ENCODE measurements at regions not wholly inside any gene's neighbourhood (a gene's known extent, or its start where the extent isn't known, plus 50 kb on each side); places are given as distances from the start of the nearest gene placed in this dataset.
"Not testable (repeated sequence)": the region's sequence is repeated elsewhere in the genome, so short reads cannot be mapped to it uniquely, and the experiment has no call there.

DNA sequence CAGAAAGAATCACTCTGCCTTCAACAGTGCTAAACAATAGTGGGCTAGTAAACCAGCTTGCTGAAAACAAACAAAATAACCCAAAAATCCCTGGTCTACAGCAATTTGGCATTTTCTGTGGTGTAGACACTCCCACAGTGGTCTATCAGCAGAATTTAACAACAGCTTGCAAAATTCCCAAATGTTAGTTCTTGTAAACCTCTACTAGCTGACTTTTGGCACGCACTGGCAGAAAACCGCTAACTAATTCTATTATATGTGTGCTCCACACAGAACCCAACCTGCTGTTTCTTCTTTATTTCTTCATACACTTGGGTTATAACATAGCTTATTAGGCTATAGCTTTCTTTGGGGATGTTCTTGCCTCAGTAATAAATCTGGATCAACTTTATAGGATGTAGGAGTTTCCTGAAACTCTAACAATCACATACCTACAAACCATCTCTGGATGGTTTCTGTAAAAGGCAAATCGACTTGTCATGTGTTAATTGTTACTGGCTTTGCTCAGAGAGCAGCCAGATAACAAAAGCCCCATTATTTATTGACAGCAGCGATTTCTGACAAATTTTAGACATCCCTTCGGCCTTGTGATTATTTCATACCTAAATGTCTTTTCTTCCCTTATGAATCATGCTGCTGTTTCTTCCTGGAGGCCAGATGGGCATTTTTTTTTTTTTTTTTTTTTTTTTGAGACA, 82.7 kb upstream of the NAA35 start:
- no peak overlapping the region for H3K4me3 ChIP-seq
- ATAC-seq (no peak), DNase-seq (no peak)
- H3K4me1 ChIP-seq = no peaks in the 10 kb centered on the region
- intact Hi-C loops (cut with DNase I) = no loop called here
- peaks cover 3% of the 10 kb centered on the region for H3K36me3 ChIP-seq
- TF ChIP-seq CTCF (IDR thresholded peaks at IDR 0.05) = no peak
- no peaks in the 10 kb centered on the region for H3K9me3 ChIP-seq
- no peak overlapping the region for H3K27ac ChIP-seq
- no peaks in the 10 kb centered on the region for H3K27me3 ChIP-seq (ENCODE audit: low read depth)

- TF ChIP-seq CTCF (IDR thresholded peaks at IDR 0.05) = no peak
- H3K36me3 ChIP-seq = no peaks in the 10 kb centered on the region
- intact Hi-C loops (cut with DNase I) = no loop called here
- DNase-seq (no peak), ATAC-seq (no peak)
- H3K27me3 ChIP-seq (ENCODE audit: low read depth) = no peaks in the 10 kb centered on the region
- no peaks in the 10 kb centered on the region for H3K9me3 ChIP-seq
- no peaks in the 10 kb centered on the region for H3K4me1 ChIP-seq
- no peak overlapping the region for H3K4me3 ChIP-seq
- no peak overlapping the region for H3K27ac ChIP-seq
These were observed 81.2 kb upstream of the NAA35 start for GRCh38 chr9:85859765-85860164.

- H3K27me3 ChIP-seq (ENCODE audit: low read depth); H3K4me1 ChIP-seq; H3K4me3 ChIP-seq; DNase-seq; H3K27ac ChIP-seq; ATAC-seq; H3K9me3 ChIP-seq; intact Hi-C loops (cut with DNase I); H3K36me3 ChIP-seq: not testable (repeated sequence)
These were observed 79.1 kb upstream of the NAA35 start for GRCh38 chr9:85861882-85862281.

GRCh38 chr9:85863875-85864274, 77.1 kb upstream of the NAA35 start:
- Histone ChIP-seq H3K27ac (no peak overlapping the region), H3K36me3 (no peaks in the 10 kb centered on the region), H3K9me3 (no peaks in the 10 kb centered on the region), H3K4me3 (no peak overlapping the region), H3K27me3 (ENCODE audit: low read depth) (no peaks in the 10 kb centered on the region), H3K4me1 (no peaks in the 10 kb centered on the region)
- ATAC-seq (no peak), DNase-seq (no peak)
- intact Hi-C loops (cut with DNase I) = no loop called here
- TF ChIP-seq CTCF (IDR thresholded peaks at IDR 0.05) = no peak

DNA sequence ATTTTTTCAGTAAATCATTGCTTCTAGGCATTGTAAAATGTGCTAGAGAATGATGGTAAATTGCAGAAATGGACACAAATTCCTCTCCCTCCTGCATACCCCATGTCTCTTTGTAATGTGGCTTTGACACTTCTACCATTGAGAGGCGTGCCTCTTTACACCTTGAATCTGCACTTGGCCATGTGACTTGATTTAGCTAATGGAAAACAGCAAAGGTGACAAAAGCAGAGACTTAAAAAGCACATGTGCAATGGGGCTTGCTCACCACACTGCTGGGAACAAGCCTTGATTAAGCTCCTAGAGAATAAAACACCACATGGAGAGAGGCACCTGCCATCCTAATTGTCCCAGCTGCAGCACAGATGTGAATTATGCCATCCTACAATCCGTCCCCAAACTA, 69.9 kb upstream of the NAA35 start:
- no peak for ATAC-seq
- no peak for DNase-seq
- H3K4me3 ChIP-seq = no peak overlapping the region
- H3K9me3 ChIP-seq = no peaks in the 10 kb centered on the region
- no peaks in the 10 kb centered on the region for H3K36me3 ChIP-seq
- H3K27ac ChIP-seq = no peak overlapping the region
- TF ChIP-seq CTCF (IDR thresholded peaks at IDR 0.05) = no peak
- H3K4me1 ChIP-seq = no peaks in the 10 kb centered on the region
- intact Hi-C loops (cut with DNase I) = no loop called here
- H3K27me3 ChIP-seq (ENCODE audit: low read depth) = no peaks in the 10 kb centered on the region

DNA sequence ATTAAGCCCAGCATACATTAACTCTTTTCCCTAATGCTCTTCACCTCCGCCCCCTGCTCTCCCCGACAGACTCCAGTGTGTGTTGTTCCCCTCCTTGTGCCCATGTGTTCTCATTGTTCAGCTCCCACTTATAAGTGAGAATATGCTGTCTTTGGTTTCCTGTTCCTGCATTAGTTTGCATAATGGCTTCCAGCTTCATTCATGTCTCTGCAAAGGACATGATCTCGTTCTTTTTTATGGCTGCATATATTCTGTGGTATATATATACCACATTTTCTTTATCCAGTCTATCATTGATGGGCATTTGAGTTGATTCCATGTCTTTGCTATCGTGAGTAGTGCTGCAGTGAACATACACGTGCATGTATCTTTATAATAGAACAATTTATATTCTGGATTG, 69.3 kb upstream of the NAA35 start:
- H3K4me1 ChIP-seq; H3K36me3 ChIP-seq; intact Hi-C loops (cut with DNase I); H3K4me3 ChIP-seq; H3K9me3 ChIP-seq; DNase-seq; H3K27me3 ChIP-seq (ENCODE audit: low read depth); H3K27ac ChIP-seq; ATAC-seq: not testable (repeated sequence)

DNA sequence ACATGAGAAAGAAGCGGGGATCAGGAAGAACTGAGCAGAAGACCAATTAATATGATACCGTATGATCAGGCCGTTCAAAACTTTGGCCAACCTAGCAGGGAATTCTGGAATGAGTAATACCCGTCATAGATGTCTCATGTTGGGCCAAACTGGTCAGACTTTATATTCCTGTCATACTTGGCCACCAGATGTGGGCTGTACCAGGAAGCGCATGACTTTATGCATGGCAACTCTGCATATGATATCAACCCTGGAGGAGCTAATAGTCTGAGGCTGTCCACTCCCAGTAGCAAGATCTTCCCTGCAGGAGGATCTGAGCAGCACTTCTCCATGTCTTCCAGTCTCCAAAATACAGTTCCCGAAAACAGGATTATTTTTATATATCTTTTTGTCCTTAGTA, 68.5 kb upstream of the NAA35 start:
- H3K4me1 ChIP-seq = no peaks in the 10 kb centered on the region
- no peaks in the 10 kb centered on the region for H3K27me3 ChIP-seq (ENCODE audit: low read depth)
- no peak for ATAC-seq
- TF ChIP-seq CTCF (IDR thresholded peaks at IDR 0.05) = no peak
- no peak overlapping the region for H3K27ac ChIP-seq
- no peak overlapping the region for H3K4me3 ChIP-seq
- no peaks in the 10 kb centered on the region for H3K9me3 ChIP-seq
- no peak for DNase-seq
- no peaks in the 10 kb centered on the region for H3K36me3 ChIP-seq
- intact Hi-C loops (cut with DNase I) = no loop called here

All from lower lobe of right lung (tissue), 2 donors.